ENCODE measurements at regions not wholly inside any gene's neighbourhood (a gene's known extent, or its start where the extent isn't known, plus 50 kb on each side); places are given as distances from the start of the nearest gene placed in this dataset.
A peak's percentile ranks its signal among the peaks of the same experiment; 100 is the strongest.

DNA sequence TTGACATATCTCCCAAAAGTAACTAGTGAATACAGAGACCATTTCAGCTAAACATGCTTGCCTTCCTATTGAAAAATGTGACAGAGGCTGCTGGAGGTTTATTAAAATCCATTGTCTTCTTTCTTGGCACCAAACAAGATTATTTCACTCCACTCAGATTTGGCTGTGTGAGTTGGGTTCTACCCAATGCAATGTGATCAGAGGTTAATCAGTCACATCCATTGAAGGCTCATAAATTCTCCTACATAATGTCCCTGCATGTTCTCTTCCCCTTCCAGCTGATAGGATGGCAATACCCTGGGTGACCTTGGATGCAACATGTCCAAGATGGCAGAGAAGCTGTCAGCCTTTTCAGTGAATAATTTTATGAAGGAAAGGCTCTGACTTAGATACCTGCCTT, 54.5 kb downstream of the TKTL2 start:
- DNase-seq (ENCODE audit: extremely low read depth, low read depth, low spot score), result no peak

DNA sequence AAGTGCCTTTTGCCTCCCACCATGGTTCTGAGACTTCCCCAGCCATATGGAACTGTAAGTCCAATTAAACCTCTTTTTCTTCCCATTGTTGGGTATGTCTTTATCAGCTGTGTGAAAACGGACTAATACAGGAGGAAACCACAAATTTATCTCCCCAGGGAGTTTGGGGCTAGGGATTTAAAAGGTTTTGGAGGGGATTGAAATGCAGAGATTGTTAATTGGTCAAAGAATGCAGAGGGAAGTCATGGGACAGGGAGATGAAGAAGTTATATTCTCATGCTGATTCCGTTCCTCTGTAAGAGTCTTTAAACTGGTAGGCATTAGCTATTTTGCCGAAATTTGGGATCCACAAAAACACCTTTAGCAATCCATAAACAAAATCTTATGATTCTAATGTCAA, 57.9 kb downstream of the TKTL2 start:
- no peak for DNase-seq (ENCODE audit: extremely low read depth, low read depth, low spot score)

DNA sequence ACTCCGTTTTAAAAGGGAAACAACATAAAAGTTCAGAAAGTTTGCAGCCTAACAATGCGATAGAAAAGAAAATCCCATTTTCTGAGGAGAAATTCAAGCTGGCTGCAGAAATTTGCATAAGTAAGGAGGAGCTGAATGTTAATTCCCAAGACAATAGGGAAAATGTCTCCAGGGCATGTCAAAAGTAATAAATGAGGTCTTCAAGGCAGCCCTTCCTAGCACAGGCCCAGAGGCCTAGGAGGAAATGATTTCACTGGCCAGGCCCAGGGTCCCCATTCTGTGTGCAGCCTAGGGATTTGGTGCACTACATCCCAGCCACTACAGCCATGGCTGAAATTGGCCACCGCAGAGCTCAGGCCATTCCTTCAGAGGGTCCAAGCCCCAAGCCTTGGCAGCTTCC, 59.3 kb downstream of the TKTL2 start:
- DNase-seq (ENCODE audit: extremely low read depth, low read depth, low spot score), result no peak

DNA sequence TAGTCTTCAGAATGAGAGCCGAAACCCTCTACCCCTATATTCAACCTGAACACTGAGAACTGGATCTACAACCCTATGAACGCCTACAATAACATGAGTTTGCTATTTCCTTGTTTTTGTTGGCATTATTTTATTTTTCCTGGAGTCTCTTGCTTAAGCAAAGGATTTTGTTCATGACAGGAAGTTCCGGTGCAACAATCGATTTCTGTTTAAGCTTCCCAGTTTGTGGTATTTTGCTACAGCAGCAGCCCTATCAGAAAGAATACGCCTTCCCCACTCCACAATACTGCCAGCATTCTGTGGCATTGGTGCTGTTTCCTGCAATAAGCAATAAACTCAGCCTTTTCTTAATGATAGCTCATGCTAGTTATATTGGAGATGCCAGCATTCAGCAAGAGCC, 60.9 kb downstream of the NPY5R start:
- peak; percentile 18 for DNase-seq (ENCODE audit: extremely low read depth, low read depth, low spot score)

DNA sequence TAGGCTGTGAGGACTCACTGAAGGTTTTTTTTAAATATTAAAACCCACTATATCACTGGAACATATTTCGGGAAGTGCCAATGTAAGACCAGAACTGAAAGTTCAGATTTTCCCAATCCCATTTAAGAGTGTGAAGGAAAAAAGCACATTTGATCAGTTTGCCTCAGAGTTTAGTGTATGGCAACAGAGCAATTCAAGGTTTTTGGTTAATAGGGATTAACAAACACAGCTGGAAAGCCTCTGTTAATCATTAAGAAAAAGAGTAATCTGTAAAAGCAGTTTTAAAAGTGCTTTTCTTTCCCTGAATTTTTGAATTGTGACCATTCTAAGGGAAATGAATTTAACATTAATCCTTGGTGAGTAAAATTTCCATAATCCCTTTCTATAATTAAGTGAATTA, 60.4 kb downstream of the NPY5R start:
- no peak for DNase-seq (ENCODE audit: extremely low read depth, low read depth, low spot score)

Measured in glomerular endothelial cell (primary cell).